ENCODE measurements at regions not wholly inside any gene's neighbourhood (a gene's known extent, or its start where the extent isn't known, plus 50 kb on each side); places are given as distances from the start of the nearest gene placed in this dataset.

- TF ChIP-seq GATA2 (IDR thresholded peaks at IDR 0.05; ENCODE audit: low read depth, low read length) = no peak
- TF ChIP-seq GATA3 (IDR thresholded peaks at IDR 0.05; ENCODE audit: low read depth, low read length) = no peak
These were observed 163.1 kb downstream of the LNPK start for GRCh38 chr2:175838979-175839378.

All from SH-SY5Y (cell line).